ENCODE measurements at regions not wholly inside any gene's neighbourhood (a gene's known extent, or its start where the extent isn't known, plus 50 kb on each side); places are given as distances from the start of the nearest gene placed in this dataset.

DNA sequence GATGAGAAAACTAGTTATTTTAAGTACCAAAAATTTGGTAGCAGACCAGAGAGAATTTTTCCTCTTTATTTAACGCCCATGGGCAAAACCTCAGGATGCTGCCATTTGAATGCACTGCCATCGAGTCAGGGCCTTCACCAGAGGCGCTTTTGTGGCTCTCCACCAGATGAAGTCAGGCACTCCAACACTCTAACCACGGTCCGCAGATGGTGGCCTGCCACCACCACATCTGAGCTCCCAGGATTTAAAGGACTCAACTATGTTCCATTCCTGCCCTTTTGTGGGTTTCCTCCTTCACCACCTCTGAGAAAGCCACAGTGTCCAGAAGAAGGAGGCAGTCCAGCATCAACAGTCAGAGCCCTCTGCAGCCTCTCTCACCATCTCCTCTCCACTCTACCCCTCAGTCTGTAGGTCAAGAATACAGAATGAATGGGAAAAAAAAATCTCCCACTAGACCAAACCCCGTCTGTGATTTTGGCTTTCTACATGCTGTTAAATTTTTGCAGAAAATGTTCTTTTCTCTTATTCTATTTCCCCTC is 647.4 kb downstream of the USP25 start:
- H3K27ac Mint-ChIP-seq = peak overlapping the region; percentile 60

DNA sequence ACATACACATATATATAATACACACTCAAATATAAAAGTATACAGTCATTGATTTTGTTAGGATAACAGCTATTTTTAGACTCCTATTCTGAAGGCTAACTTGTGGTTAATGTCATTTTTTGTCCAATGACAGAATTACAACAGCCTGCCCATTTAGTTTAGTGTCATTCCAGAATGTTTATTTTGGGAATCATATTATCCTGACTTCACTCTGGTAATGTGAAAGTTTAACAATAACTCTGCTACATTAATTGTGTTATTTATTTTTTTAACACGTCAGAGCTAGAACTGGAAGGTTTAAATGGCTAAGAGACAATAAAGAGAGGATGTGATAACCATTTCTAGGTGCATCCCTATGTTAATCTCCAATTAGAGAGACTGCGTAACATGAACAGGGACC is 648.1 kb downstream of the USP25 start:
- no peak for DNase-seq (ENCODE audit: low spot score in 2 of 2, unreplicated experiment in 2 of 2)
- Mint-ChIP-seq H3K36me3 (peaks cover 19% of the 10 kb centered on the region), H3K27me3 (ENCODE audit: low read depth) (no peaks in the 10 kb centered on the region), H3K4me1 (peaks cover 26% of the 10 kb centered on the region), H3K4me3 (no peak overlapping the region), H3K9me3 (no peaks in the 10 kb centered on the region), H3K27ac (no peak overlapping the region)
- TF ChIP-seq CTCF (IDR thresholded peaks at IDR 0.05; ENCODE audit: unreplicated experiment) = no peak

More for the DNA sequence above, 647.4 kb downstream of the USP25 start:
- no peak for DNase-seq (ENCODE audit: low spot score in 2 of 2, unreplicated experiment in 2 of 2)
- H3K27me3 Mint-ChIP-seq (ENCODE audit: low read depth) = no peaks in the 10 kb centered on the region
- H3K36me3 Mint-ChIP-seq = peaks cover 18% of the 10 kb centered on the region
- no peak for TF ChIP-seq CTCF (IDR thresholded peaks at IDR 0.05; ENCODE audit: unreplicated experiment)
- no peak overlapping the region for H3K4me3 Mint-ChIP-seq
- no peaks in the 10 kb centered on the region for H3K9me3 Mint-ChIP-seq
- H3K4me1 Mint-ChIP-seq = peaks cover 26% of the 10 kb centered on the region

DNA sequence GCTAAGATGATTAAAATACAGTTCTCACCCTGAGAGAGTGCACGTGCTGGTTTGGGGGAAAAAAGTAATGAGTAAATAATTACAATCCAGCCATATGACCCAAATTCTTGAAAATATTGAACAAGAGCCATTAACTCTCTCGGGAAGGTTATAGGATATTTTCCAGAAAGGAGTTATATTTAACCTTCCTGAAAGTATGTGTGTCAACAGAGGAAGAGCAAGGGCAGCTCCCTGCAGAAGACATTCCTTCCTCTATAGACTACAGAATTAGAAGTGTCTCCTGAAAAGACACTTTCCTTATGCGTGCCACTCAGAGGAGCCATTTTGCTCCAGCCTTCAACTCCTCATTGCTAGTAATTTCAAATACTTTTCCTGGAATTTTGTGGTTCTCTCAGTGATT is 648.7 kb downstream of the USP25 start:
- no peak for DNase-seq (ENCODE audit: low spot score in 2 of 2, unreplicated experiment in 2 of 2)
- no peaks in the 10 kb centered on the region for H3K27me3 Mint-ChIP-seq (ENCODE audit: low read depth)
- peaks cover 26% of the 10 kb centered on the region for H3K4me1 Mint-ChIP-seq
- no peak for TF ChIP-seq CTCF (IDR thresholded peaks at IDR 0.05; ENCODE audit: unreplicated experiment)
- no peaks in the 10 kb centered on the region for H3K9me3 Mint-ChIP-seq
- H3K27ac Mint-ChIP-seq = peak overlapping the region; percentile 70
- H3K4me3 Mint-ChIP-seq = no peak overlapping the region
- H3K36me3 Mint-ChIP-seq = peaks cover 18% of the 10 kb centered on the region

- peaks cover 17% of the 10 kb centered on the region for H3K9me3 Mint-ChIP-seq
- DNase-seq (ENCODE audit: low spot score in 2 of 2, unreplicated experiment in 2 of 2) = no peak
- H3K27me3 Mint-ChIP-seq (ENCODE audit: low read depth) = no peaks in the 10 kb centered on the region
- peak overlapping the region; percentile 28 for H3K27ac Mint-ChIP-seq
- H3K4me3 Mint-ChIP-seq = no peak overlapping the region
- peaks cover 23% of the 10 kb centered on the region for H3K4me1 Mint-ChIP-seq
- TF ChIP-seq CTCF (IDR thresholded peaks at IDR 0.05; ENCODE audit: unreplicated experiment) = no peak
- peaks cover 35% of the 10 kb centered on the region for H3K36me3 Mint-ChIP-seq
Observed at GRCh38 chr21:16388291-16388690, 658.5 kb downstream of the USP25 start.

DNA sequence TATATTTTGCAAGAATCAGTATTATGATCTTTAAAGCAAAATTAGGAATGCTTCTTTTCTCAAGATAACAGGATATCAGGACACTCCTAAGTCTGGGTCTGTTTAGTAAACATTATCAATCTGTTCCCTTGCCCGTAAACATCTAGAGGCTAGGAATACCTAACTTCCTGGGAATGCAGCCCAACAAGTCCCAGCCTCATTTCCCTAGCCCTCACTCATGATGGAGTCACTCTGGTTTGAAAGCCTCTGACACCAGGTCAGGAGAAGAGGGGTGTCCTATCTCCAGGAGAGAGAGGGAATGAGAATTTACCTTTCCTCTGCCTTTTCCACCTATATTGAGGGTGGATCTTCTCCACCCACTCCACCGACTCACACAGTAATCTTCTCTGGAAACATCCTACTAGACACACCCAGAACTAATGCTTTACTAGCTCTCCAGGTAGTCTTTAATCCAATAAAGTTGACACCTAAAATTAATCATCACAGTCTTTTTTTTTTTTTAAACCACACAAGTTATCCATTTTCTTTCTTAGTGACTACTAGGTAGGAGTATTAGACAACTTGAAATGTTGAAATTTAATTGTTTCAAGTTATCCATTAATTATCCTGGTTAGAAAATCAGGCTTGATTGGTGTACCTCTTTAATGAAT is 659.3 kb downstream of the USP25 start:
- no peak for DNase-seq (ENCODE audit: low spot score in 2 of 2, unreplicated experiment in 2 of 2)
- Mint-ChIP-seq H3K4me3 (no peak overlapping the region), H3K4me1 (peaks cover 23% of the 10 kb centered on the region), H3K27ac (peak overlapping the region; percentile 41), H3K27me3 (ENCODE audit: low read depth) (no peaks in the 10 kb centered on the region), H3K36me3 (peaks cover 33% of the 10 kb centered on the region), H3K9me3 (peaks cover 17% of the 10 kb centered on the region)
- no peak for TF ChIP-seq CTCF (IDR thresholded peaks at IDR 0.05; ENCODE audit: unreplicated experiment)

Data from mesothelial cell of epicardium (in vitro differentiated cells).